ENCODE measurements at regions not wholly inside any gene's neighbourhood (a gene's known extent, or its start where the extent isn't known, plus 50 kb on each side); places are given as distances from the start of the nearest gene placed in this dataset.

GRCh38 chr4:111323916-111324315, 701.0 kb upstream of the PITX2 start:
- no peak for TF ChIP-seq CTCF (IDR thresholded peaks at IDR 0.05; ENCODE audit: insufficient read depth, low read length, poor library complexity, severe bottlenecking)
- no peak for TF ChIP-seq EZH2phosphoT487 (conservative IDR thresholded peaks at IDR 0.05; ENCODE audit: low read length)
